ENCODE measurements at regions not wholly inside any gene's neighbourhood (a gene's known extent, or its start where the extent isn't known, plus 50 kb on each side); places are given as distances from the start of the nearest gene placed in this dataset.

- TF ChIP-seq POLR2AphosphoS5 (IDR thresholded peaks at IDR 0.05; ENCODE audit: low read depth, low read length): no peak
- TF ChIP-seq FOXP2 (optimal IDR thresholded peaks at IDR 0.05; ENCODE audit: borderline replicate concordance, extremely low read depth, extremely low read length, insufficient read depth): no peak
- no peak for TF ChIP-seq REST (IDR thresholded peaks at IDR 0.05; ENCODE audit: insufficient read depth in 1 of 2, low read depth in 2 of 2, low read length in 2 of 2)
- no peak for TF ChIP-seq TAF1 (IDR thresholded peaks at IDR 0.05; ENCODE audit: borderline replicate concordance, insufficient read depth, low read length)
- TF ChIP-seq SIN3A (IDR thresholded peaks at IDR 0.05; ENCODE audit: borderline replicate concordance, insufficient read depth, low read length): no peak
These were observed 79.0 kb upstream of the JUN start for GRCh38 chr1:58862728-58863385.

GRCh38 chr1:58864654-58865053 lies 80.8 kb upstream of the JUN start:
- TF ChIP-seq REST (IDR thresholded peaks at IDR 0.05; ENCODE audit: insufficient read depth in 1 of 2, low read depth in 2 of 2, low read length in 2 of 2) (no peak), TAF1 (IDR thresholded peaks at IDR 0.05; ENCODE audit: borderline replicate concordance, insufficient read depth, low read length) (no peak), FOXP2 (optimal IDR thresholded peaks at IDR 0.05; ENCODE audit: borderline replicate concordance, extremely low read depth, extremely low read length, insufficient read depth) (no peak), POLR2AphosphoS5 (IDR thresholded peaks at IDR 0.05; ENCODE audit: low read depth, low read length) (no peak), SIN3A (IDR thresholded peaks at IDR 0.05; ENCODE audit: borderline replicate concordance, insufficient read depth, low read length) (no peak)

GRCh38 chr1:58866578-58866977 lies 82.7 kb upstream of the JUN start:
- TF ChIP-seq FOXP2 (optimal IDR thresholded peaks at IDR 0.05; ENCODE audit: borderline replicate concordance, extremely low read depth, extremely low read length, insufficient read depth): no peak
- TF ChIP-seq REST (IDR thresholded peaks at IDR 0.05; ENCODE audit: insufficient read depth in 1 of 2, low read depth in 2 of 2, low read length in 2 of 2): no peak
- no peak for TF ChIP-seq TAF1 (IDR thresholded peaks at IDR 0.05; ENCODE audit: borderline replicate concordance, insufficient read depth, low read length)
- TF ChIP-seq POLR2AphosphoS5 (IDR thresholded peaks at IDR 0.05; ENCODE audit: low read depth, low read length): no peak

- TF ChIP-seq TAF1 (IDR thresholded peaks at IDR 0.05; ENCODE audit: borderline replicate concordance, insufficient read depth, low read length): no peak
- TF ChIP-seq FOXP2 (optimal IDR thresholded peaks at IDR 0.05; ENCODE audit: borderline replicate concordance, extremely low read depth, extremely low read length, insufficient read depth): no peak
- TF ChIP-seq POLR2AphosphoS5 (IDR thresholded peaks at IDR 0.05; ENCODE audit: low read depth, low read length): no peak
- TF ChIP-seq SIN3A (IDR thresholded peaks at IDR 0.05; ENCODE audit: borderline replicate concordance, insufficient read depth, low read length): no peak
- no peak for TF ChIP-seq REST (IDR thresholded peaks at IDR 0.05; ENCODE audit: insufficient read depth in 1 of 2, low read depth in 2 of 2, low read length in 2 of 2)
These were observed 85.9 kb upstream of the JUN start for GRCh38 chr1:58869638-58870297.

Measured in PFSK-1 (cell line).